Body of pancreas (tissue), 4 donors: ENCODE measurements at regions not wholly inside any gene's neighbourhood (a gene's known extent, or its start where the extent isn't known, plus 50 kb on each side); places are given as distances from the start of the nearest gene placed in this dataset.
"Not testable (repeated sequence)": the region's sequence is repeated elsewhere in the genome, so short reads cannot be mapped to it uniquely, and the experiment has no call there.

Experiments
- CTCF ChIP-seq, 7 experiments: fragments of 450-650 bp in 4 of 7; fragments of 200-600 bp in 3 of 7; sonication (generic) in 3 of 7; IDR thresholded peaks; one replicate each; pipeline ENCODE4 v1.5.1; 2016 to 2019; ENCODE audit warnings: antibody characterized with exemption in 7 of 7
- POLR2A ChIP-seq, 3 donors: fragments of 450-650 bp; IDR thresholded peaks; one replicate each; pipeline ENCODE4 v1.6.1; 2016; ENCODE audit warnings: antibody characterized with exemption in 3 of 3, mild to moderate bottlenecking in 2 of 3

GRCh38 chrY:16379458-16379857 is 1500.6 kb downstream of the CDY2B start:
- not testable (repeated sequence) for TF ChIP-seq POLR2A, CTCF (IDR thresholded peaks at IDR 0.05)
